ENCODE measurements at regions not wholly inside any gene's neighbourhood (a gene's known extent, or its start where the extent isn't known, plus 50 kb on each side); places are given as distances from the start of the nearest gene placed in this dataset.

DNA sequence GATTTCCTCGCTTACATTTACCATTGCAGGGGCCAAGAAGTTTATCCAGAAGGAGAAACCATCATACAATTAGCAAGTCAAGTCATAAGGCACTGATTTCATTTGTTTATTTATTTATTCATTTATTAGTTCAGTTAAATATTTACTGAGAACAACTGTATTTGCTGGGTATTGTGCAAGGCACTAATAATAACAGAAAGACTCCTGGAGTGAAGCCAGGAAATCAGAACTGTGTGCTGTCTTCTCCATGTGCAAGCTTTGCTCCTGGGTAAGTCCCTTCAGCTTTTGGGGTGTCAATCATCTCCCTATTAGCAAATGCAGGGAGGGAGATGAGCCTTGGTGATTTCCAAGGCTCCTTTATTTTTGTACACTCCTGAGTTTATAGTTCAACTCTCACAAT lies 341.6 kb upstream of the MEIS1 start:
- TF ChIP-seq, protein P1, sequence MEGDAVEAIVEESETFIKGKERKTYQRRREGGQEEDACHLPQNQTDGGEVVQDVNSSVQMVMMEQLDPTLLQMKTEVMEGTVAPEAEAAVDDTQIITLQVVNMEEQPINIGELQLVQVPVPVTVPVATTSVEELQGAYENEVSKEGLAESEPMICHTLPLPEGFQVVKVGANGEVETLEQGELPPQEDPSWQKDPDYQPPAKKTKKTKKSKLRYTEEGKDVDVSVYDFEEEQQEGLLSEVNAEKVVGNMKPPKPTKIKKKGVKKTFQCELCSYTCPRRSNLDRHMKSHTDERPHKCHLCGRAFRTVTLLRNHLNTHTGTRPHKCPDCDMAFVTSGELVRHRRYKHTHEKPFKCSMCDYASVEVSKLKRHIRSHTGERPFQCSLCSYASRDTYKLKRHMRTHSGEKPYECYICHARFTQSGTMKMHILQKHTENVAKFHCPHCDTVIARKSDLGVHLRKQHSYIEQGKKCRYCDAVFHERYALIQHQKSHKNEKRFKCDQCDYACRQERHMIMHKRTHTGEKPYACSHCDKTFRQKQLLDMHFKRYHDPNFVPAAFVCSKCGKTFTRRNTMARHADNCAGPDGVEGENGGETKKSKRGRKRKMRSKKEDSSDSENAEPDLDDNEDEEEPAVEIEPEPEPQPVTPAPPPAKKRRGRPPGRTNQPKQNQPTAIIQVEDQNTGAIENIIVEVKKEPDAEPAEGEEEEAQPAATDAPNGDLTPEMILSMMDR (IDR thresholded peaks at IDR 0.05; ENCODE audit: borderline replicate concordance, insufficient read depth, low read depth, low read length) = no peak
- H3K4me3 ChIP-seq (ENCODE audit: low read depth, low read length) = no peak overlapping the region

DNA sequence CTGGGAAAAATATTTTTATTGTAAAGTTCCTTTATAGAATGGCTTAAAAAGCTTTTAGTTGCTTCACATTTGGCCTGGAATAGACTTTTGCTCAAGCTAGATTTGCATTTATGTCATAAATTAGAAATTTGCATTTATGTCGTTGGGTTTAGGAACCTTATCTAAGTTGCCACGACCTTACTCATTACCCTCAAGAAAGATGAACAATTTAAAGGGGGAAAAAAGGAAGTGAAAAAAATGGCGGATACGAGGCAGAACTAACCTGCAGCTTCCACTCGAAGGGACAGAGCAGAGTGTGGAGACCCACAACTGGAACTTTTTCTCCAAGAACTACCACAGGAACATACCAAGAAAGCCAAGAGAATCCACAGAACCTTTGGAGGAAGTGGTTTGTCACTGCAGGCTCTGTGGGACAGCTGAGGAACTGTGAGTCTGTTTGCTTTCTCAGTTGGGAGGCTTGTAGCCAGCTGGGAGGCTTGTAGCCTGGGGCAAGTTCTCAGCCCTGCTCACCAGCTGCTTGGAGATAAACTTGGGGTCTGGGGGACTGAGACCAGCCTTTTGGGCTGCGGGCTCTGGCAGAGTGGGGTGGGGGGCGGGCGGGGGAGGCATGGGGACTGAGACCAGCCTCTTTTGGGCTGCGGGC lies 349.9 kb upstream of the MEIS1 start:
- no peak overlapping the region for H3K4me3 ChIP-seq (ENCODE audit: low read depth, low read length)

DNA sequence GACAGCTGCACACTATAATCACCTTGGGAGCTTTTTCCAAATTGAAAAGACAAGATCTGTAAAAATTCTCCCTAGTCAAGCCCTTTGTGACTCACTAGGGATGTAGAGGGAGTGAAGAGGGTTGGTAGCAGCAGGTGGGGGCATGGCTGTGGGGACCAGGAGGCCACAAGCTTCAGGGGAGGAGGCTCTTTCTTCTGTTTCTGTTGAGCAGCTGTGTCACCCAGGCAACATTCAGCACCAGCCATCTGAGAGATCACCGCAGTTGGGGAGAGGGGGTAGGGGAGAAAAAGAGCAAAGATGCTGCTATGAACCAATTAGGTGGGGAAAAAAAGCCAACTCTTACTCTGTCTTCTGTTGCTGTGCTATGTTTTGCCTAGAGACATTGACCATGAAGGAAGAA lies 352.3 kb upstream of the MEIS1 start:
- TF ChIP-seq, protein P1 (IDR thresholded peaks at IDR 0.05; ENCODE audit: borderline replicate concordance, insufficient read depth, low read depth, low read length) = no peak
- H3K4me3 ChIP-seq (ENCODE audit: low read depth, low read length) = no peak overlapping the region

More for the DNA sequence above, 349.9 kb upstream of the MEIS1 start:
- TF ChIP-seq, protein P1 (IDR thresholded peaks at IDR 0.05; ENCODE audit: borderline replicate concordance, insufficient read depth, low read depth, low read length) = no peak

DNA sequence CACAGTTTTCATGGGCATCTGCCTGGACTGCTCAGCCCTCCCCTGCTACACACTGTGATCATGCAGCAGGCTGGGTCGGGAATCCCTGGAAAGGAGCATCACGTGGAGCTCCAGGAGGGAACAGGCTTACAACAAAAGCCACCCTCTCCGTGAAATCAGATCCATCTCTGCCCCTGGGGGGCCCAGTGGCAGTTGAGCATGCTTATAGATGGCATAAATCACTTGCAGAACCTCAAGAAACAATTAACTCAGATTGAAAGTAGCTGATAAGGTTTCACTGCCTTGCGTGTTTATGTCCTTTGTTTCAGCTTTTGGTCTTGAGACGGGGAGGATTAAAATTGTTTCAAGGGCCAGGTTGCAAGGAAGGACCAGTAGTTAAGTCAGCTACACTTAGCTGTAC lies 354.8 kb upstream of the MEIS1 start:
- TF ChIP-seq, protein P1 (IDR thresholded peaks at IDR 0.05; ENCODE audit: borderline replicate concordance, insufficient read depth, low read depth, low read length) = no peak
- no peak overlapping the region for H3K4me3 ChIP-seq (ENCODE audit: low read depth, low read length)

DNA sequence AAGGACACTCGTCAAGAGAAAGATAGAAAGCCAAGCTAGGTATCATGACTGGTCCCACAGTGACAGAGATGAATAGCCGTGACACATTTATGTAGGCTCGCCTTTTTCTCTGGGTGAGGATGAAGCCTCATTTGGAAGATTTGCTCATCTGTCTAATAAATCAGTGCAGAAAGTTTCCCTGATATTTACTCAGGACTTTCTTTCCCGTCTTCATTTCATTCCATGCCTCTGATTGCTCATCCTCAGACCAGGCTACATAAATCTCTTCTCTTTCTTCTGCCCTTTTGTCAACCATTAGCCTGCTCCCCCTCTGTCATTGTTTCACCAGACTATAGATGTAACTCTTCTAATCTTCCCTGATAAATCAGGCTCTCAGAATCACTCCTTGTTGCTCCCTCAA lies 361.8 kb upstream of the MEIS1 start:
- TF ChIP-seq, protein P1 (IDR thresholded peaks at IDR 0.05; ENCODE audit: borderline replicate concordance, insufficient read depth, low read depth, low read length) = no peak
- H3K4me3 ChIP-seq (ENCODE audit: low read depth, low read length) = no peak overlapping the region

DNA sequence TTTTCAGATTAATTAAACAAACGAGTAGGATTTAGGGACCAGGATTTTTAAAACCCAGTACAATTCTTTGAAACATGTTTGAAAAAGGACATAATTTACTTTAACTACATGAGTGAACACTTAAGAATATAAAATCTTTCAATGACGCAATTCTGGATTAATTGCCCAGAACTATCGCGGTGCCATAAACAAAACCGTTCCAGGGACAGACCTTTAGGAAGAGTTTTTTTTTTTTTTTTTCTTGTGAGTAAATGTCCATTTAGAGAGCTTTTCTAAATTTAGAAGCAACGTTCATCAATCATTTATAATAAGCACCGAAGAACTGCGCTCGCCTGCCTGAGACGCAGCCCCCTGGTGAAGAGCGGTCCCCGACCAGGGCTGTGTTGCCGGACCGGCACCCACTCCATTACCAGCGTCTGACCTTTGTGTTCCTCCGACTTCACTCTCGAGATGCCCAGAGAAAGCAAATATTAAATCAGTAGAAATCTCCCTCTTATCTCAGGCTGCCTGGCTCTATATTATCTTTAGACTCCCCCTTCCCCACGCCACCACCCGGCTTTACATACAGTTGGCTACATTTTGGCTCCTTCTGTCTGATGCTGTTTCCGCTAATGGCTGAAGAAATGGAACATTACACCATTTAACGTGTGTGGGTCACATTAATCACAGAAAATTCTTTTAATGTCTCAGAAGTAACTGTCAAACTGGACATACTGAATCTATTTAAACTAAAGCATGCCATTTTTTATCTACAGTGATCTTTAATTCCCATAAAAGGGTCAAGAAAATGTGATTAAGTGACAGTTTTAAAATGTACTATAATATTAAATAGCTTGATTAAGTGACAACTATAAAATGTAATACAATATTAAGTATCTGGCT lies 364.0 kb upstream of the MEIS1 start:
- TF ChIP-seq, protein P1 (IDR thresholded peaks at IDR 0.05; ENCODE audit: borderline replicate concordance, insufficient read depth, low read depth, low read length) = no peak
- H3K4me3 ChIP-seq (ENCODE audit: low read depth, low read length) = no peak overlapping the region
